ENCODE measurements at regions not wholly inside any gene's neighbourhood (a gene's known extent, or its start where the extent isn't known, plus 50 kb on each side); places are given as distances from the start of the nearest gene placed in this dataset.

GRCh38 chr1:57686306-57686705 is 262.4 kb upstream of the DAB1 start:
- no peaks in the 10 kb centered on the region for H3K27me3 Mint-ChIP-seq
- H3K4me3 Mint-ChIP-seq: no peak overlapping the region
- no peaks in the 10 kb centered on the region for H3K36me3 Mint-ChIP-seq
- H3K9me3 Mint-ChIP-seq: peaks cover 9 to 30% (median 13%) of the 10 kb centered on the region in 3 donors
- H3K4me1 Mint-ChIP-seq: no peaks in the 10 kb centered on the region
- H3K27ac Mint-ChIP-seq: no peak overlapping the region

DNA sequence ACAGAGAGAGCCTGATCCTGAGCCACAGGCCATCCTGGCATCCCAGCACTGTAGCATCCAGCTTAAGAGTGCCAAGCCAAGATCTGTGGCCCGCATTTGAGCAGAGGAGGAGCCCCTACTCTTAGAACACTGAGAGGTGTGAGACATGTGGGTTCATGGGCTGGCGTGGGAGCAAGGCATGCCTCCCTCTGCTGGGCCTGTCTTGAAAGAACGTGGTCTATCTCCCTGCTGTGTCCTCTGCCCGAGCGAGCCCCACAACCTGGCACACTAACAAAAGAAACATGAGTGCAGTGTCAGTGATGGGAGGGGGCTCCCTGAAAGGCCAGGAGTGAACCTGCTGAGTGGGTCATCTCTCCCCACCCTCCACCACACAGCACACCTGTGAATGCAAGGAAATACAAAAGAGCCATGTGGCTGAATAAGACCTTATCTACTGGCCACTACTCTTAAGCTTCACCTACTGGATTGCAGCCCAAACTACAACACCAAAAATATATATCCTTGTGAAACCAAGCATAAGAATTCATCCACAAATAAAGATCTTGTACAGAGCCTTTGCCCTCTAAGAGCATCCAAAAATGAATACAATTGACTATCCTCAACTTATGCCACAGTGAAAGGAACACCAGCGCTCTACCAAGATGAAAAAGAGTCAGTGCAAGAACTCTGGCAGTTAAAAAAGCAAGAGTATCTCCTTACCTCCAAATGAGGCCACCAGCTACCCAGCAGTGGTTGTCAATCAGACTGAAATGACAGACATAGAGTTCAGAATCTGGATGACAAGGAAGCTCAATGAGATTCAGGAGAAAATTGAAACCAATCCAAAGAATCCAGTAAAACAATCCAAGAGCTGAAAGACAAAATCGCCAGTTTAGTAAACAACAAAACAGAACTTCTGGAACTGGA is 259.4 kb upstream of the DAB1 start:
- Mint-ChIP-seq H3K36me3 (no peaks in the 10 kb centered on the region), H3K27me3 (no peaks in the 10 kb centered on the region), H3K4me3 (no peak overlapping the region), H3K4me1 (no peaks in the 10 kb centered on the region), H3K27ac (no peak overlapping the region), H3K9me3 (peaks cover 4 to 20% (median 9%) of the 10 kb centered on the region in 3 donors)

DNA sequence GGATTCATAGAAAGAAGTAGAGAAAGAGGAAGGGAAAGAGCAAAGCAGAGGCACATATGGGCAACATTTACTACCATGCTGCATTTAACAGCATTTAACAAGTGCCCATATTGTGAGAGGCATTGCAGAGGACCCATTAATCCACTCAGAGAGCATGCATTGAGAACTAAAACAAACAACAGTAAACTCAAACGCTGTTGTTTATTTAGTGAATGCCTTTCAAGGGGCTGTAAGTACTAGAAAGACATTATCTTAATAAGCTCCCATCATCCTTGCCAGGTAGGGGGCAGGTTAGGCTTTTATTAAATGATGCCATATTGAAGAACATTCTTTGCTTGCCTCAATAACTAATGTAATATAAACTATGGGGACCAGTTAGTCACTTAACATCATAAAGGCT is 254.3 kb upstream of the DAB1 start:
- Mint-ChIP-seq H3K27me3 (no peaks in the 10 kb centered on the region), H3K36me3 (no peaks in the 10 kb centered on the region), H3K9me3 (peaks cover 0 to 2% (median 0%) of the 10 kb centered on the region in 3 donors), H3K4me3 (no peak overlapping the region), H3K4me1 (no peaks in the 10 kb centered on the region), H3K27ac (no peak overlapping the region)

GRCh38 chr1:57675776-57676175 is 251.9 kb upstream of the DAB1 start:
- H3K9me3 Mint-ChIP-seq: no peaks in the 10 kb centered on the region
- H3K4me1 Mint-ChIP-seq: no peaks in the 10 kb centered on the region
- H3K27me3 Mint-ChIP-seq: no peaks in the 10 kb centered on the region
- no peaks in the 10 kb centered on the region for H3K36me3 Mint-ChIP-seq
- H3K27ac Mint-ChIP-seq: no peak overlapping the region
- no peak overlapping the region for H3K4me3 Mint-ChIP-seq

GRCh38 chr1:57674801-57675200 is 250.9 kb upstream of the DAB1 start:
- H3K4me1 Mint-ChIP-seq: no peaks in the 10 kb centered on the region
- no peak overlapping the region for H3K27ac Mint-ChIP-seq
- H3K27me3 Mint-ChIP-seq: no peaks in the 10 kb centered on the region
- no peaks in the 10 kb centered on the region for H3K36me3 Mint-ChIP-seq
- H3K9me3 Mint-ChIP-seq: no peaks in the 10 kb centered on the region
- H3K4me3 Mint-ChIP-seq: no peak overlapping the region

DNA sequence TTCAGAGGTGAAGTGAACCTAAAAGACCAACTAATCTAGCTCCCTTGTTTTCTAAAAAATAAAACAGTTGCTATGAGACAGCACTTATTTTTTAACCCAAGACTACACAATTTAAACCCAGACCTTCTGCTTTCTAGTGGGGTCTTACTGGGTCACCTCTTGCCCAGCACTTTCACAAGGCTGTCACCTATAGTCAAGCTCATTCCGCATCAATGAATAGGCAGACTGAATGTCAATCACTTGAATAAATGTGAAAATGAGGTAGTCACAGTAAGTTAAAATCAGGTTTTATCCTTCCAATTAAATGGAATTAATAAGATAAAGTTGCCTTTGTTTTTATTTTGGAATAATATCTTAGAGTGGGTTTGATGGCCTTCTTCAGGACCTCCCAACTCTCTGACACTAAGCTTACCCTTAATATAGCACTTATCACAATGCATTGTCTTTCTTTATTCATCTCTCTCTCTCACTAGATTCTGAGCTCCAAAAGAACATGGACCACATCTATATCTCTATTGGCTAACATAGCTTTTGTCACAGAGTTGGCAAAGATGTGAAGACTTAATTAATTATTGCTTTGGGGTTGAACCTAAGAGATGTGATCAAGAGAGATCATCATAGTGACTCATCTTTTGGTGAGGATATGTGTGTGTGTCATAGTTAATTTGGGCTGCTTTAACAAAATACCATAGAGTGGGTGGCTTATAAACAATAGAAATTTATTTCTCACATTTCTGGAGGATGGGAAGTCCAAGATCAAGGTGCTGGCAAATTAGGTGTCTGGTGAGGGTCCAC is 248.7 kb upstream of the DAB1 start:
- Mint-ChIP-seq H3K9me3 (peaks cover 0 to 2% (median 2%) of the 10 kb centered on the region in 3 donors), H3K4me1 (no peaks in the 10 kb centered on the region), H3K4me3 (no peak overlapping the region), H3K36me3 (no peaks in the 10 kb centered on the region), H3K27ac (no peak overlapping the region), H3K27me3 (no peaks in the 10 kb centered on the region)

DNA sequence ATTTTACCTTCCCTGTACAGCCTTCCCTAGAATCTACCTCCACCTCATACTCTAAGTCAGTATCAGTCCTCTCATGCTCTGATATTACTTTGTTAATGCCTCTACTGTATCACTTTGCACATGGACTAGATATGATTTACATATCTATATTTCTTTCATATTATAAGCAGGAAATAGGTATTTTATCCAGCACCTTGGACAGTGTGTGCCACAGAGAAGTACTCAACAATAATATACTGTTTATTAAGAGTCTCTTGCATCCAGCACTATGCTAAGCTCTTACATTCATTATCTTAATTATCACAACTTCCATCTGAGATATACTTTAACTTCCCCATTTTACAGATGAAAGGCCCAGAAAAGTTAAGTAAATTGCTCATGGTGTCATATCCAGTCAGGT is 247.9 kb upstream of the DAB1 start:
- Mint-ChIP-seq H3K9me3 (peaks cover 0 to 5% (median 4%) of the 10 kb centered on the region in 3 donors), H3K27ac (no peak overlapping the region), H3K27me3 (peaks cover 1% of the 10 kb centered on the region), H3K4me1 (no peaks in the 10 kb centered on the region), H3K4me3 (no peak overlapping the region), H3K36me3 (no peaks in the 10 kb centered on the region)

- Mint-ChIP-seq H3K4me1 (no peaks in the 10 kb centered on the region), H3K27ac (no peak overlapping the region), H3K9me3 (no peaks in the 10 kb centered on the region), H3K4me3 (no peak overlapping the region), H3K27me3 (no peaks in the 10 kb centered on the region), H3K36me3 (no peaks in the 10 kb centered on the region)
Measured at GRCh38 chr1:57659804-57660203, 235.9 kb upstream of the DAB1 start.

DNA sequence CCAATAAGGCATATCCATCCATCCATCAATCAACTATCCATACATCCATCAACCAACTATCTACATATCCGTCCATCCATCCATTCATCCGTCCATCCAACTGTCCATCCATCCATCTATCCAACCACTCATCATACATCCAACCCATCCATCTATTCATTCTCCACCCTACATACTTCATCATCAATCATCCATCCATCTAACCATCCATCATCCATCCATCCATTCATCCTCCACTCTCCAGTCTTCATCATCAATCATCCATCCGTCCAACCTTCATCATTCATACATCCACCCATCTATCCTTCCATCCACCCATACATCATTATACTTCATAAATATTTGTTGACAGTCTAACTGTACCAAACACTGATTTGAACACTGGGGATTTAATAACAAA is 231.3 kb upstream of the DAB1 start:
- H3K27ac Mint-ChIP-seq: no peak overlapping the region
- no peaks in the 10 kb centered on the region for H3K9me3 Mint-ChIP-seq
- H3K4me1 Mint-ChIP-seq: no peaks in the 10 kb centered on the region
- peaks cover 2% of the 10 kb centered on the region for H3K27me3 Mint-ChIP-seq
- no peak overlapping the region for H3K4me3 Mint-ChIP-seq
- no peaks in the 10 kb centered on the region for H3K36me3 Mint-ChIP-seq

GRCh38 chr1:57644667-57645066 is 220.8 kb upstream of the DAB1 start:
- H3K4me3 Mint-ChIP-seq: peak overlapping the region in 1 of 4 donors; percentile 30
- no peaks in the 10 kb centered on the region for H3K9me3 Mint-ChIP-seq
- H3K27ac Mint-ChIP-seq: no peak overlapping the region
- no peaks in the 10 kb centered on the region for H3K4me1 Mint-ChIP-seq
- no peaks in the 10 kb centered on the region for H3K36me3 Mint-ChIP-seq
- no peaks in the 10 kb centered on the region for H3K27me3 Mint-ChIP-seq

DNA sequence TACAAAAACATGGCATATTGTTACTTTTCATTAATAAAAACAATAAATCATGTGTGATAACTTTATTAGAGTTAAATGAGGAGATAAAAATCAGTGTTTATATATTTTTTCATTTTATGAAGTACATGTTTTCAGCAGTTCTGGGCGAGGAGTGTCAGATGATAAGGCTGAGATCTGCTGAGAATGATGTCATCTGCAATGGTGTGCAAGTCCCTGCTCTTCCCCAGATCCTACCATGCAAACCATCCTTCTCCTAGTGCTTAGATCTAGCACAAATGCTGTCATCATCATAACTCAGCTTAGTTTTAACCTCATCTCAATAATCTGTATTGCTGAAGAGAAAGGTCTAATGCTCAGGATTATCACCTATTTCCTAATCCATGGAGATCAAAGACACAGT is 214.4 kb upstream of the DAB1 start:
- Mint-ChIP-seq H3K27me3 (peaks cover 2% of the 10 kb centered on the region), H3K9me3 (no peaks in the 10 kb centered on the region), H3K27ac (no peak overlapping the region), H3K4me3 (no peak overlapping the region), H3K4me1 (peaks cover 0 to 1% (median 0%) of the 10 kb centered on the region in 3 donors), H3K36me3 (no peaks in the 10 kb centered on the region)

- H3K27ac Mint-ChIP-seq: no peak overlapping the region
Measured at GRCh38 chr1:57637155-57637554, 213.3 kb upstream of the DAB1 start.

DNA sequence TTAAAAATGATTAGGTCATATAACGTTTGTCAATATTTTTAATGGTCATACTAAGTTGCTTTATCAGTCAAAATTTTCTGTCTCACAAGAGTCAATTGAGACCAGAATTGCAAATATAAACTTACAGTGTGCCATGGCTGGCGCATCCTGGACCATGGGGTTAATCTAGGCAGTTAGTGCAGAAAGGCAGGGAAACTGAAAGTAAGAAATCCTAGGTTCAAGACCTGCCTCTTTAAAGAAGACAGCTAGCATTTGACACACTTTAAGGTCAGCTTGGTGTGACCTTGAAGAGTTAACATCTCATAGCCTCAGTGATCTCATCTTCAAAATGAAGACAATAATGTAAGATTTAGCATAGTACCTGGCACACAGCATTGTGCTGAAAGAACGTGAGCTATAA is 210.0 kb upstream of the DAB1 start:
- peaks cover 9% of the 10 kb centered on the region for H3K27me3 Mint-ChIP-seq
- peaks cover 0 to 1% (median 0%) of the 10 kb centered on the region in 3 donors for H3K9me3 Mint-ChIP-seq
- no peak overlapping the region for H3K4me3 Mint-ChIP-seq
- H3K36me3 Mint-ChIP-seq: no peaks in the 10 kb centered on the region
- H3K4me1 Mint-ChIP-seq: peaks cover 0 to 4% (median 0%) of the 10 kb centered on the region in 3 donors
- no peak overlapping the region for H3K27ac Mint-ChIP-seq

More at GRCh38 chr1:57637155-57637554, 213.3 kb upstream of the DAB1 start:
- Mint-ChIP-seq H3K27me3 (peaks cover 9% of the 10 kb centered on the region), H3K9me3 (no peaks in the 10 kb centered on the region), H3K4me3 (no peak overlapping the region), H3K36me3 (no peaks in the 10 kb centered on the region), H3K4me1 (peaks cover 0 to 4% (median 0%) of the 10 kb centered on the region in 3 donors)

- peaks cover 9% of the 10 kb centered on the region for H3K27me3 Mint-ChIP-seq
- H3K4me3 Mint-ChIP-seq: no peak overlapping the region
- H3K27ac Mint-ChIP-seq: no peak overlapping the region
- H3K9me3 Mint-ChIP-seq: peaks cover 0 to 1% (median 0%) of the 10 kb centered on the region in 3 donors
- H3K36me3 Mint-ChIP-seq: no peaks in the 10 kb centered on the region
- peaks cover 0 to 3% (median 0%) of the 10 kb centered on the region in 3 donors for H3K4me1 Mint-ChIP-seq
Measured at GRCh38 chr1:57633056-57633455, 209.2 kb upstream of the DAB1 start.

- Mint-ChIP-seq H3K4me1 (peaks cover 0 to 3% (median 0%) of the 10 kb centered on the region in 3 donors), H3K4me3 (no peak overlapping the region), H3K27ac (no peak overlapping the region), H3K9me3 (peaks cover 0 to 1% (median 0%) of the 10 kb centered on the region in 3 donors), H3K36me3 (no peaks in the 10 kb centered on the region), H3K27me3 (peaks cover 9% of the 10 kb centered on the region)
Measured at GRCh38 chr1:57632401-57632800, 208.5 kb upstream of the DAB1 start.
